ENCODE measurements at regions not wholly inside any gene's neighbourhood (a gene's known extent, or its start where the extent isn't known, plus 50 kb on each side); places are given as distances from the start of the nearest gene placed in this dataset.
"Not testable (repeated sequence)": the region's sequence is repeated elsewhere in the genome, so short reads cannot be mapped to it uniquely, and the experiment has no call there.

GRCh38 chr13:22846551-22846950, 334.2 kb upstream of the SGCG start:
- Mint-ChIP-seq H3K36me3 (no peaks in the 10 kb centered on the region), H3K4me1 (no peaks in the 10 kb centered on the region), H3K27me3 (no peaks in the 10 kb centered on the region), H3K9me3 (no peaks in the 10 kb centered on the region), H3K4me3 (no peak overlapping the region), H3K27ac (no peak overlapping the region)
- ATAC-seq (replicated peaks) (no peak), DNase-seq (no peak)

GRCh38 chr13:22848539-22849052, 332.2 kb upstream of the SGCG start:
- DNase-seq (no peak), ATAC-seq (replicated peaks) (no peak)
- H3K27ac Mint-ChIP-seq: no peak overlapping the region
- H3K9me3 Mint-ChIP-seq: no peaks in the 10 kb centered on the region
- H3K4me1 Mint-ChIP-seq: no peaks in the 10 kb centered on the region
- H3K27me3 Mint-ChIP-seq: no peaks in the 10 kb centered on the region
- H3K4me3 Mint-ChIP-seq: no peak overlapping the region
- H3K36me3 Mint-ChIP-seq: no peaks in the 10 kb centered on the region

GRCh38 chr13:22855926-22856325, 324.9 kb upstream of the SGCG start:
- ATAC-seq (replicated peaks) (no peak), DNase-seq (no peak)
- no peaks in the 10 kb centered on the region for H3K27me3 Mint-ChIP-seq
- no peaks in the 10 kb centered on the region for H3K36me3 Mint-ChIP-seq
- no peak overlapping the region for H3K27ac Mint-ChIP-seq
- H3K9me3 Mint-ChIP-seq: peaks cover 0 to 2% of the 10 kb centered on the region in 2 donors
- H3K4me1 Mint-ChIP-seq: no peaks in the 10 kb centered on the region
- no peak overlapping the region for H3K4me3 Mint-ChIP-seq

- not testable (repeated sequence) for DNase-seq; H3K27ac Mint-ChIP-seq; H3K27me3 Mint-ChIP-seq; H3K4me3 Mint-ChIP-seq; ATAC-seq (replicated peaks); H3K9me3 Mint-ChIP-seq; H3K36me3 Mint-ChIP-seq; H3K4me1 Mint-ChIP-seq
These were observed 321.8 kb upstream of the SGCG start for GRCh38 chr13:22858980-22859379.

GRCh38 chr13:22859411-22859810, 321.4 kb upstream of the SGCG start:
- not testable (repeated sequence) for H3K4me3 Mint-ChIP-seq; DNase-seq; H3K36me3 Mint-ChIP-seq; H3K4me1 Mint-ChIP-seq; H3K9me3 Mint-ChIP-seq; H3K27ac Mint-ChIP-seq; ATAC-seq (replicated peaks); H3K27me3 Mint-ChIP-seq

- no peaks in the 10 kb centered on the region for H3K27me3 Mint-ChIP-seq
- H3K4me3 Mint-ChIP-seq: no peak overlapping the region
- H3K9me3 Mint-ChIP-seq: no peaks in the 10 kb centered on the region
- ATAC-seq (replicated peaks) (no peak), DNase-seq (no peak)
- H3K4me1 Mint-ChIP-seq: no peaks in the 10 kb centered on the region
- H3K36me3 Mint-ChIP-seq: no peaks in the 10 kb centered on the region
- no peak overlapping the region for H3K27ac Mint-ChIP-seq
These were observed 318.8 kb upstream of the SGCG start for GRCh38 chr13:22861958-22862466.

- H3K4me3 Mint-ChIP-seq: no peak overlapping the region
- DNase-seq (no peak), ATAC-seq (replicated peaks) (no peak)
- no peak overlapping the region for H3K27ac Mint-ChIP-seq
- H3K27me3 Mint-ChIP-seq: no peaks in the 10 kb centered on the region
- no peaks in the 10 kb centered on the region for H3K36me3 Mint-ChIP-seq
- no peaks in the 10 kb centered on the region for H3K4me1 Mint-ChIP-seq
- H3K9me3 Mint-ChIP-seq: no peaks in the 10 kb centered on the region
These were observed 318.3 kb upstream of the SGCG start for GRCh38 chr13:22862478-22862877.

- H3K4me1 Mint-ChIP-seq: no peaks in the 10 kb centered on the region
- no peak for ATAC-seq (replicated peaks)
- no peak for DNase-seq
- no peaks in the 10 kb centered on the region for H3K27me3 Mint-ChIP-seq
- H3K9me3 Mint-ChIP-seq: peaks cover 0 to 6% of the 10 kb centered on the region in 2 donors
- H3K4me3 Mint-ChIP-seq: no peak overlapping the region
- H3K36me3 Mint-ChIP-seq: no peaks in the 10 kb centered on the region
- H3K27ac Mint-ChIP-seq: no peak overlapping the region
These were observed 314.6 kb upstream of the SGCG start for GRCh38 chr13:22866221-22866620.

GRCh38 chr13:22871231-22871630, 309.5 kb upstream of the SGCG start:
- no peak overlapping the region for H3K27ac Mint-ChIP-seq
- ATAC-seq (replicated peaks): no peak

GRCh38 chr13:22874839-22875238, 305.9 kb upstream of the SGCG start:
- Mint-ChIP-seq H3K27ac (no peak overlapping the region), H3K9me3 (peaks cover 9% of the 10 kb centered on the region in 2 donors), H3K4me3 (no peak overlapping the region), H3K4me1 (no peaks in the 10 kb centered on the region), H3K36me3 (no peaks in the 10 kb centered on the region), H3K27me3 (no peaks in the 10 kb centered on the region)
- DNase-seq (no peak), ATAC-seq (replicated peaks) (no peak)

More at GRCh38 chr13:22871231-22871630, 309.5 kb upstream of the SGCG start:
- Mint-ChIP-seq H3K4me1 (no peaks in the 10 kb centered on the region), H3K4me3 (no peak overlapping the region), H3K36me3 (no peaks in the 10 kb centered on the region), H3K9me3 (peaks cover 7 to 9% of the 10 kb centered on the region in 2 donors), H3K27me3 (no peaks in the 10 kb centered on the region)
- no peak for DNase-seq

- no peak overlapping the region for H3K4me3 Mint-ChIP-seq
- H3K36me3 Mint-ChIP-seq: no peaks in the 10 kb centered on the region
- no peaks in the 10 kb centered on the region for H3K27me3 Mint-ChIP-seq
- H3K4me1 Mint-ChIP-seq: no peaks in the 10 kb centered on the region
- DNase-seq (no peak), ATAC-seq (replicated peaks) (no peak)
- H3K27ac Mint-ChIP-seq: no peak overlapping the region
- H3K9me3 Mint-ChIP-seq: peaks cover 4% of the 10 kb centered on the region in 2 donors
These were observed 303.4 kb upstream of the SGCG start for GRCh38 chr13:22877421-22877820.

GRCh38 chr13:22880741-22881720, 299.7 kb upstream of the SGCG start:
- Mint-ChIP-seq H3K4me1 (peaks cover 5 to 13% of the 10 kb centered on the region in 2 donors), H3K9me3 (peaks cover 0 to 4% of the 10 kb centered on the region in 2 donors), H3K27ac (no peak overlapping the region), H3K36me3 (no peaks in the 10 kb centered on the region), H3K27me3 (no peaks in the 10 kb centered on the region), H3K4me3 (no peak overlapping the region)
- DNase-seq (no peak), ATAC-seq (replicated peaks) (no peak)

- not testable (repeated sequence) for H3K9me3 Mint-ChIP-seq; ATAC-seq (replicated peaks); H3K36me3 Mint-ChIP-seq; H3K27me3 Mint-ChIP-seq; DNase-seq; H3K27ac Mint-ChIP-seq; H3K4me3 Mint-ChIP-seq
- H3K4me1 Mint-ChIP-seq: peaks cover 5 to 13% of the 10 kb centered on the region in 2 donors
These were observed 298.8 kb upstream of the SGCG start for GRCh38 chr13:22881721-22882608.

- no peak for DNase-seq
- no peak overlapping the region for H3K27ac Mint-ChIP-seq
- H3K27me3 Mint-ChIP-seq: no peaks in the 10 kb centered on the region
- no peak for ATAC-seq (replicated peaks)
- no peaks in the 10 kb centered on the region for H3K36me3 Mint-ChIP-seq
- peaks cover 5 to 13% of the 10 kb centered on the region in 2 donors for H3K4me1 Mint-ChIP-seq
- no peak overlapping the region for H3K4me3 Mint-ChIP-seq
- peaks cover 0 to 2% of the 10 kb centered on the region in 2 donors for H3K9me3 Mint-ChIP-seq
These were observed 297.4 kb upstream of the SGCG start for GRCh38 chr13:22883262-22883840.

All from stimulated activated naive B cell treated with anti-CD40 and anti-IgM and Interleukin-4, amounts not matched to agents 10 μg/mL and 1 μg/mL and 100 μg/mL, for 72 hours (primary cell).